ENCODE measurements at regions not wholly inside any gene's neighbourhood (a gene's known extent, or its start where the extent isn't known, plus 50 kb on each side); places are given as distances from the start of the nearest gene placed in this dataset.
"Not testable (repeated sequence)": the region's sequence is repeated elsewhere in the genome, so short reads cannot be mapped to it uniquely, and the experiment has no call there.

- H3K4me1 Mint-ChIP-seq; ATAC-seq (ENCODE audit: low read depth in 2 of 2); H3K4me3 ChIP-seq (ENCODE audit: low read depth, low read length); H3K27ac ChIP-seq (ENCODE audit: insufficient read depth, low read length, poor library complexity, severe bottlenecking); H3K27ac Mint-ChIP-seq; H3K9me3 ChIP-seq (ENCODE audit: control insufficient read depth in 2 of 2, low read length in 2 of 2); H3K36me3 Mint-ChIP-seq; H3K36me3 ChIP-seq (ENCODE audit: control insufficient read depth, insufficient read depth, low read length); DNase-seq; H3K4me3 Mint-ChIP-seq; H3K27me3 ChIP-seq (ENCODE audit: control insufficient read depth, insufficient read depth, low read length); H3K4me1 ChIP-seq (ENCODE audit: control insufficient read depth, insufficient read depth, low read length, poor library complexity, severe bottlenecking); H3K9me3 Mint-ChIP-seq; H3K27me3 Mint-ChIP-seq: not testable (repeated sequence)
Observed at GRCh38 chr1:120311930-120312329, 102.9 kb upstream of the NBPF8 start.

- H3K9me3 ChIP-seq (ENCODE audit: control insufficient read depth in 2 of 2, low read length in 2 of 2); H3K36me3 ChIP-seq (ENCODE audit: control insufficient read depth, insufficient read depth, low read length); H3K9me3 Mint-ChIP-seq; H3K27me3 ChIP-seq (ENCODE audit: control insufficient read depth, insufficient read depth, low read length); H3K4me1 ChIP-seq (ENCODE audit: control insufficient read depth, insufficient read depth, low read length, poor library complexity, severe bottlenecking); H3K4me1 Mint-ChIP-seq; H3K36me3 Mint-ChIP-seq; H3K27ac ChIP-seq (ENCODE audit: insufficient read depth, low read length, poor library complexity, severe bottlenecking); H3K27ac Mint-ChIP-seq; H3K4me3 ChIP-seq (ENCODE audit: low read depth, low read length); H3K27me3 Mint-ChIP-seq; H3K4me3 Mint-ChIP-seq; DNase-seq: not testable (repeated sequence)
- ATAC-seq (ENCODE audit: low read depth in 2 of 2): peak in 1 of 2 donors; percentile 24
Observed at GRCh38 chr1:120308940-120309578, 105.8 kb upstream of the NBPF8 start.

GRCh38 chr1:120305046-120305445 lies 109.8 kb upstream of the NBPF8 start:
- H3K36me3 Mint-ChIP-seq; H3K4me1 ChIP-seq (ENCODE audit: control insufficient read depth, insufficient read depth, low read length, poor library complexity, severe bottlenecking); H3K9me3 ChIP-seq (ENCODE audit: control insufficient read depth in 2 of 2, low read length in 2 of 2); H3K36me3 ChIP-seq (ENCODE audit: control insufficient read depth, insufficient read depth, low read length); H3K27ac ChIP-seq (ENCODE audit: insufficient read depth, low read length, poor library complexity, severe bottlenecking); H3K4me3 ChIP-seq (ENCODE audit: low read depth, low read length); DNase-seq; H3K4me1 Mint-ChIP-seq; ATAC-seq (ENCODE audit: low read depth in 2 of 2); H3K4me3 Mint-ChIP-seq; H3K27me3 Mint-ChIP-seq; H3K9me3 Mint-ChIP-seq; H3K27ac Mint-ChIP-seq; H3K27me3 ChIP-seq (ENCODE audit: control insufficient read depth, insufficient read depth, low read length): not testable (repeated sequence)

- not testable (repeated sequence) for H3K9me3 ChIP-seq (ENCODE audit: control insufficient read depth in 2 of 2, low read length in 2 of 2); H3K36me3 ChIP-seq (ENCODE audit: control insufficient read depth, insufficient read depth, low read length); H3K27ac Mint-ChIP-seq; DNase-seq; H3K27me3 Mint-ChIP-seq; H3K4me1 Mint-ChIP-seq; H3K36me3 Mint-ChIP-seq; H3K27me3 ChIP-seq (ENCODE audit: control insufficient read depth, insufficient read depth, low read length); H3K27ac ChIP-seq (ENCODE audit: insufficient read depth, low read length, poor library complexity, severe bottlenecking); ATAC-seq (ENCODE audit: low read depth in 2 of 2); H3K4me3 Mint-ChIP-seq; H3K9me3 Mint-ChIP-seq; H3K4me1 ChIP-seq (ENCODE audit: control insufficient read depth, insufficient read depth, low read length, poor library complexity, severe bottlenecking); H3K4me3 ChIP-seq (ENCODE audit: low read depth, low read length)
Observed at GRCh38 chr1:120304341-120304740, 110.5 kb upstream of the NBPF8 start.

- not testable (repeated sequence) for H3K4me1 Mint-ChIP-seq; H3K27ac Mint-ChIP-seq; DNase-seq; H3K4me1 ChIP-seq (ENCODE audit: control insufficient read depth, insufficient read depth, low read length, poor library complexity, severe bottlenecking); H3K36me3 ChIP-seq (ENCODE audit: control insufficient read depth, insufficient read depth, low read length); H3K36me3 Mint-ChIP-seq; ATAC-seq (ENCODE audit: low read depth in 2 of 2); H3K27ac ChIP-seq (ENCODE audit: insufficient read depth, low read length, poor library complexity, severe bottlenecking); H3K9me3 ChIP-seq (ENCODE audit: control insufficient read depth in 2 of 2, low read length in 2 of 2); H3K9me3 Mint-ChIP-seq; H3K4me3 Mint-ChIP-seq; H3K4me3 ChIP-seq (ENCODE audit: low read depth, low read length); H3K27me3 ChIP-seq (ENCODE audit: control insufficient read depth, insufficient read depth, low read length); H3K27me3 Mint-ChIP-seq
Observed at GRCh38 chr1:120299433-120300057, 115.3 kb upstream of the NBPF8 start.

- not testable (repeated sequence) for ATAC-seq (ENCODE audit: low read depth in 2 of 2); H3K36me3 ChIP-seq (ENCODE audit: control insufficient read depth, insufficient read depth, low read length); H3K27ac ChIP-seq (ENCODE audit: insufficient read depth, low read length, poor library complexity, severe bottlenecking)
Observed at GRCh38 chr1:120298487-120298886, 116.3 kb upstream of the NBPF8 start.

GRCh38 chr1:120297345-120297953 lies 117.4 kb upstream of the NBPF8 start:
- H3K9me3 ChIP-seq (ENCODE audit: control insufficient read depth in 2 of 2, low read length in 2 of 2); H3K36me3 Mint-ChIP-seq; H3K27ac Mint-ChIP-seq; H3K27me3 ChIP-seq (ENCODE audit: control insufficient read depth, insufficient read depth, low read length); H3K4me1 Mint-ChIP-seq; H3K27ac ChIP-seq (ENCODE audit: insufficient read depth, low read length, poor library complexity, severe bottlenecking); H3K9me3 Mint-ChIP-seq; H3K4me3 ChIP-seq (ENCODE audit: low read depth, low read length); H3K4me3 Mint-ChIP-seq; DNase-seq; ATAC-seq (ENCODE audit: low read depth in 2 of 2); H3K27me3 Mint-ChIP-seq; H3K4me1 ChIP-seq (ENCODE audit: control insufficient read depth, insufficient read depth, low read length, poor library complexity, severe bottlenecking); H3K36me3 ChIP-seq (ENCODE audit: control insufficient read depth, insufficient read depth, low read length): not testable (repeated sequence)

More at GRCh38 chr1:120298487-120298886, 116.3 kb upstream of the NBPF8 start:
- H3K27me3 ChIP-seq (ENCODE audit: control insufficient read depth, insufficient read depth, low read length); H3K4me3 Mint-ChIP-seq; H3K4me3 ChIP-seq (ENCODE audit: low read depth, low read length); H3K9me3 ChIP-seq (ENCODE audit: control insufficient read depth in 2 of 2, low read length in 2 of 2); H3K27me3 Mint-ChIP-seq; H3K27ac Mint-ChIP-seq; DNase-seq; H3K4me1 ChIP-seq (ENCODE audit: control insufficient read depth, insufficient read depth, low read length, poor library complexity, severe bottlenecking); H3K4me1 Mint-ChIP-seq; H3K36me3 Mint-ChIP-seq; H3K9me3 Mint-ChIP-seq: not testable (repeated sequence)

GRCh38 chr1:120290105-120290504 lies 113.8 kb upstream of the SEC22B start:
- ATAC-seq (ENCODE audit: low read depth in 2 of 2); H3K27ac ChIP-seq (ENCODE audit: insufficient read depth, low read length, poor library complexity, severe bottlenecking); H3K27me3 Mint-ChIP-seq; H3K36me3 ChIP-seq (ENCODE audit: control insufficient read depth, insufficient read depth, low read length); H3K27ac Mint-ChIP-seq; H3K4me1 Mint-ChIP-seq; H3K27me3 ChIP-seq (ENCODE audit: control insufficient read depth, insufficient read depth, low read length); H3K4me1 ChIP-seq (ENCODE audit: control insufficient read depth, insufficient read depth, low read length, poor library complexity, severe bottlenecking); H3K9me3 ChIP-seq (ENCODE audit: control insufficient read depth in 2 of 2, low read length in 2 of 2); H3K4me3 Mint-ChIP-seq; H3K9me3 Mint-ChIP-seq; H3K4me3 ChIP-seq (ENCODE audit: low read depth, low read length); DNase-seq; H3K36me3 Mint-ChIP-seq: not testable (repeated sequence)

Measured in CD4-positive, CD25-positive, alpha-beta regulatory T cell (primary cell).